Calu3 (cell line): ENCODE measurements at regions not wholly inside any gene's neighbourhood (a gene's known extent, or its start where the extent isn't known, plus 50 kb on each side); places are given as distances from the start of the nearest gene placed in this dataset.

Source experiments
- BruUV-seq: library from RNA; stranded (reverse); fragments of 400-500 nt; replicated peaks from 2 replicates; lab custom pipeline; 2021; lab: Mats Ljungman, UMichigan
- CTCF ChIA-PET: fragments of 300-600 bp; sonication (Branson Sonifier 250); formaldehyde crosslinking; loops from one replicate; lab custom pipeline; 2022; ENCODE audit warnings: antibody characterized with exemption; lab: Charles Lee
- DNase-seq: peaks from one replicate; pipeline ENCODE4 v3.0.0; 2022
- H3K27ac Mint-ChIP-seq: one replicate; pipeline ENCODE4 v1.8.0; 2022; ENCODE audit warnings: mixed read lengths; ENCODE audit not compliant: unreplicated experiment
- H3K27me3 Mint-ChIP-seq: one replicate; pipeline ENCODE4 v1.8.0; 2022; ENCODE audit warnings: mixed read lengths; ENCODE audit not compliant: unreplicated experiment
- H3K36me3 Mint-ChIP-seq: one replicate; pipeline ENCODE4 v1.8.0; 2022; ENCODE audit warnings: mild to moderate bottlenecking, moderate library complexity, mixed read lengths; ENCODE audit not compliant: insufficient read depth, unreplicated experiment
- H3K4me1 Mint-ChIP-seq: one replicate; pipeline ENCODE4 v1.8.0; 2022; ENCODE audit warnings: mild to moderate bottlenecking, low read depth, mixed read lengths; ENCODE audit not compliant: unreplicated experiment
- H3K4me3 Mint-ChIP-seq: one replicate; pipeline ENCODE4 v1.8.0; 2022; ENCODE audit warnings: mild to moderate bottlenecking, low read depth, moderate library complexity, mixed read lengths; ENCODE audit not compliant: unreplicated experiment
- H3K9me3 Mint-ChIP-seq: one replicate; pipeline ENCODE4 v1.8.0; 2022; ENCODE audit warnings: low read depth, mixed read lengths; ENCODE audit not compliant: unreplicated experiment
- CTCF ChIP-seq: fragments of 200-600 bp; IDR thresholded peaks from one replicate; pipeline ENCODE4 v1.8.0; 2022; ENCODE audit warnings: antibody characterized with exemption; ENCODE audit not compliant: unreplicated experiment
- intact Hi-C: fragments of 100-400 bp; cut with micrococcal nuclease; formaldehyde crosslinking; loops from one replicate; pipeline ENCODE4 v1.10.0; 2022; ENCODE audit not compliant: unreplicated experiment

- H3K27me3 Mint-ChIP-seq, result no peaks in the 10 kb centered on the region
- peak; percentile 54 for DNase-seq
- H3K36me3 Mint-ChIP-seq, result peaks cover 5% of the 10 kb centered on the region
- peaks cover 42% of the 10 kb centered on the region for H3K4me1 Mint-ChIP-seq
- no peaks in the 10 kb centered on the region for H3K9me3 Mint-ChIP-seq
- H3K4me3 Mint-ChIP-seq, result no peak overlapping the region
- H3K27ac Mint-ChIP-seq, result peak overlapping the region; percentile 67
- no TSS peak for BruUV-seq
- no peak for TF ChIP-seq CTCF
- CTCF ChIA-PET, result interaction anchor here (0.6 to 1.4 kb wide), 2 partner anchors 12 to 114 kb away, joined by 4 to 5 read pairs; no protein-coding TSS in a partner anchor
- intact Hi-C loops, result no loop called here
Observed at GRCh38 chr7:54967377-54967776, 51.4 kb upstream of the EGFR start.

GRCh38 chr7:54968018-54968417 is 50.8 kb upstream of the EGFR start:
- no TSS peak for BruUV-seq
- Mint-ChIP-seq H3K4me1 (peaks cover 42% of the 10 kb centered on the region), H3K4me3 (no peak overlapping the region), H3K9me3 (peaks cover 3% of the 10 kb centered on the region), H3K36me3 (peaks cover 5% of the 10 kb centered on the region), H3K27me3 (no peaks in the 10 kb centered on the region), H3K27ac (no peak overlapping the region)
- intact Hi-C loops, result no loop called here
- TF ChIP-seq CTCF, result no peak
- CTCF ChIA-PET, result no interaction called here
- DNase-seq, result no peak
